OCI-M1 (cell line): ENCODE measurements at regions not wholly inside any gene's neighbourhood (a gene's known extent, or its start where the extent isn't known, plus 50 kb on each side); places are given as distances from the start of the nearest gene placed in this dataset.
"Not testable (repeated sequence)": the region's sequence is repeated elsewhere in the genome, so short reads cannot be mapped to it uniquely, and the experiment has no call there.

Experiments used
- DNase-seq: peaks from one replicate; lab custom pipeline; 2025; lab: John Stamatoyannopoulos, UW

- no peak for DNase-seq
Measured at GRCh38 chr1:232416026-232416568, 213.8 kb downstream of the SIPA1L2 start.

DNA sequence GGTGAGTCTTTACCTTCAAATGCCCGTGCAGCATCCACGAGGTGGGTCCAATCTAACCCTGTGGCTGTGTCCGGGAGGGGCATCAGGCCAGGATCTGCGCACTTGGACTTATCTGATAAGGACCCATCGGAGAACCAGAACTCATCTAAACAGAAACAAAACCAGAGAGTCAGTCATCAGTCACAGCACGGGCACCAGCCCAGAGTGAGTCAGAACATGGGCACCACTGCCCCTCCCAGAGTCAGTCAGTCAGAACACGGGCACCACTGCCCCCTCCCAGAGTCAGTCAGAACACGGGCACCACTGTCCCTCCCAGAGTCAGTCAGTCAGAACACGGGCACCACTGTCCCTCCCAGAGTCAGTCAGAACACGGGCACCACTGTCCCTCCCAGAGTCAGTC lies 214.5 kb downstream of the SIPA1L2 start:
- DNase-seq: not testable (repeated sequence)

- no peak for DNase-seq
Measured at GRCh38 chr1:232414100-232414499, 215.8 kb downstream of the SIPA1L2 start.

DNA sequence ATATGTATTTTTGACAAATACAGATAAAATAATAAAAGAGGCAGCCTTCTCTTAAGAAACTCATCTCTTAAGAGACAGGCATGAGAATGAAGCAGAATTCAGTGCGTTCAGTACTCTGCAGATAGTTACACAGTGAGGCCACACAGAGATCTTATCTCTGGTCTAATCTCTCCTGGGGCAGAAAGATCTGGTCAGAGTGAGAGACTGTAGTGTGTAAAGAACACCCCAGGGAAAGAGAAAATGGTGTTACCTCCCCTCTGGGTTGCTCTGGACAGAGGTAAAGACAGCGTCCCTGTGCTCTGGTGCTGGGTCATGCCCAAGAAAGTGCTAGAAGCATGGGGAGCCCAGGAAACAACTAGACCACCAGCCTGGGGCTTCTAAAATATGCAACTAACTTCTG lies 216.3 kb downstream of the SIPA1L2 start:
- DNase-seq: no peak

GRCh38 chr1:232409584-232409983 lies 220.3 kb downstream of the SIPA1L2 start:
- DNase-seq: no peak

DNA sequence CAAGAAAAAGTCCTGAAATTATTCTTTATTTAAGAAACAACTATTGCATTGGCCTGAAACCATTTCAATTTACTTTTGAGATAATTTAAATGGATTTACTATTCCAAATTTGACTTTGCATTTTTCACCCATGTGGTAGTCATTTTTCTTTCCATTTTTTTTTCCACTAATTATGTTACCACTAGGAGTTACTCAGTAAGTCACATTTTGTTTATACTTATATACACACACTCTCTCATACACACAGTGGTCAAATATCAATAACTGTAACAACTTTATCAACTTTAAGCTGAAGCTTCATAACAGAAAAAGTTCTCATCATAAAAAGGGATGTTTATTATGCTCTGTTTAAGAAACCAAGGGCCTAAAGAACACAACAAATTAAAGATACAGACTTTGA lies 222.8 kb downstream of the SIPA1L2 start:
- DNase-seq: no peak

GRCh38 chr1:232405781-232406180 lies 224.2 kb downstream of the SIPA1L2 start:
- DNase-seq: no peak

DNA sequence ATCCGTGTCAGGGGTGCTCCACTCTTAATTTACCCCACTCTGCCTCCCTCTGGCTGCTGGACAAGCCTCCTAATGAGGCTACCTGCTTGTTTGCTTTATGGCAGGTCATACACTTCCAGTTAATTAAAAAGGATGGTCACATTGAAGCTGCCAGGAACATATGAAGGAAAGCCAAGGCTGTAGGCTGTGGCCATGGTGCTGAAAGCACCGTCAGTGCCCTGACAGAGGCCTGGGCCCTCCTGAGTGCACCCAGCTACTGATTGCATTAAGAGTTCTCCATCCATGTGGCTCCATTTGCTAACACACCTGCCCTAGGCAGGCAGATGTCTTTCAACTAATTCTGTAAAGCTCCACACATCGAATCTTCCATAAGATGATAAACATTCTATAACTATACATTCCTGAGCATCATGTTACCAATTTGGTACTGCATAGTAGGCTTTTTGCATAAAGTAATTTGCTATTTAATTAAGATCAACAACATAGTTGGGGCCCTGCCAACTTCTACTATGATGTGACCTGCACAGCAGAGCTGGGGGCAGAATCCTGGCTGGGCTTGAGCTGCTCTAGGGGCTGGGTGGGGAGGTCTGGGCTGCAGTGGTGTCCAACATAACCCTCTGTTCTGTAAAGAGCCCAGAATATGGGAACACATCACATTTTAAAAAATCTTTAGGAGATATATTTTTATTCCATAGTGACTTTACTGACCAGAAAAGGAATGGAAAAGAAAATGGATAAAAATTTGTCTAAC lies 224.8 kb downstream of the SIPA1L2 start:
- no peak for DNase-seq

DNA sequence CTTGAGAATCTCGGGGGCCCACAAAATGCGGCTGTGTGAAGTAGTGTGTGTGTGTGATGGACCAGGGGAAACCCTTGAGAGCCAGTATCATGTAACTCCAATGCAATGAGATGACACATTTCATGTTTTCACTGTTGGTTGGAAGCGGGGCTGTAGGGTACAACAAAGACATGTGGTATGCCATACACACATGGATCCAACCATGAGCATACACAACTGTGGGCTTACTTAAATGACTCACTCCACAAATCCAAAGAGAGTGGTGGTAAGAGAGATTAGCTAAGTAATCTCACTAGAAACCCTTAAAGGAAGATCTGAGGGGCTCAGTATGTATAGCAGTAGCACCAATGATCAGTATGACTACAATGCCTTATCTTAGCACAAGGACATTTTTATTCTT lies 225.7 kb downstream of the SIPA1L2 start:
- no peak for DNase-seq

- DNase-seq: no peak
Measured at GRCh38 chr1:232403017-232403714, 226.8 kb downstream of the SIPA1L2 start.

DNA sequence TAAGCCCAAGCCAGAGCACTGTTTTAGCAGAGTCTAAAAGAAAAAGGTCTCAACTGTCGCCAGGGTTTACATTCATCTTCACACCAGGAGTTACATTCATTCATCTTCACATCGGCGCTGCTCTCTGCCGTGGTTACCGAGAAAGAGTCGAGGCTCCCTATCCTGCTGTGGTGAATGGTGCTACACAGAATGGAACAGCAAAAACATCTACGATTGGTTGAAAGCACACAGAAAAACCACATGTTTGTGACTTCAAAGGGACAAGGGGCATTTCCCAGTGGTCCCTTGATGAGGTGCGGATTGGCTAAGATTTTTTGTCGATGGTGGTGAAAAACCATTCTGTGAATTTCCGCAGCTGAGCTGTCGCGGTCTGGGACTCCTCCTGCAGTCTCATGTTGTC lies 231.1 kb downstream of the SIPA1L2 start:
- DNase-seq: no peak

- DNase-seq: no peak
Measured at GRCh38 chr1:232393444-232394146, 236.3 kb downstream of the SIPA1L2 start.

DNA sequence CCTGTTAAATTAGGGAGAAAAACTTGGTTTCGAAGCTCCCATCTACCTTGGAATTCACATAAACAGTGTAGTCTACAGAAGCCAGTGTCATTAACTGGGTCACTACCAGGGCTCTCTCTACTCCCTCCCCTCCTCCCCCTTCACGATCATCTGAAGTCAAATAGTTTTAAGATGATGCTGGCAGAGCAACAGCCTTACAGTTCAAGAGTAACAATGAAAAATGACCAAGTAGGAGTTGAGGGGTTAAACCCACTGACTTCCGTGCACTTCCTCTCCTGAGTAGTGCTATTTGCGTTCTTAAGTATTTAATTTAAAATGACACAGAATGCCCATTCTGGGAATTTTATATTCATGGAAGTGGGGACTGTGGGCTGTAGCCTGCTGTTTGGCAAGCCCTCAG lies 236.9 kb downstream of the SIPA1L2 start:
- no peak for DNase-seq

DNA sequence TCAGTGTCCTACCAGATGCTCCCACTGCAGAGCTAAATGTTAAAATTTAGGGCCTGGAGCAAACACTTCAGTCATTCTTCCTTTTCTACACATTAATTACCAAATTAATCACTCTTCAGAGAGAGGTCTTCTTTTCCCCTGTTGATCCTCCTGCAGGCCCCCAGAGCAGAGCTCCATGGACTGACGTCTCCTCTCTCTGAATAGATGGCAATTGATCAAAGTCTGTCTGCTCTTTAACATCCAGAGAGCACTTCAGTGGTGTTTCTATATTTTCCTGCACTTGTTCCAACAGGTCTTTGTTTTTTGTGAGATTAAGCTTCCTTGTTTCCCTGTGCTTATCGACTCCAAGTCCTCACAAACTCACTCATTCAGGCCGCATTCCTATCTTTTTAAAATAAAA lies 239.3 kb downstream of the SIPA1L2 start:
- no peak for DNase-seq

GRCh38 chr1:232389744-232390143 lies 240.2 kb downstream of the SIPA1L2 start:
- DNase-seq: no peak

DNA sequence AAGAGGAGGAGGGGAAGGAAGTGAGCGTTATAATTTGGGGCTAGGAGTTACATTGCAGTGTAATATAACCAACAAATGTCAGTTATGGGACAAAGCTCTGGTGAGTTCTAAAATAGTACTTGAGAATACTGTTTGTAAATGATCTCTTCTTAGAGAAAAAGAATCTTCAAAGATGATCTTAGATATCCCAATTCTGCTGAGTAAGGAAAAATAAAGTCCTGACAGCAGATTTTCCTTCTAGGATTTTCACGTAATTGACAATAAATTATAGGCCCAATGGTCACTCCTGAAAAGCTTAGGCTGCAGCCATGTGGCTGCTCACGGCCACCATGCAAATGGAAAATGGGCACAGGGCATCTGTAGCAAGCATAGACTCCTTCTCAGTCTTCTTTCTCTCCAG lies 241.6 kb downstream of the SIPA1L2 start:
- DNase-seq: no peak

DNA sequence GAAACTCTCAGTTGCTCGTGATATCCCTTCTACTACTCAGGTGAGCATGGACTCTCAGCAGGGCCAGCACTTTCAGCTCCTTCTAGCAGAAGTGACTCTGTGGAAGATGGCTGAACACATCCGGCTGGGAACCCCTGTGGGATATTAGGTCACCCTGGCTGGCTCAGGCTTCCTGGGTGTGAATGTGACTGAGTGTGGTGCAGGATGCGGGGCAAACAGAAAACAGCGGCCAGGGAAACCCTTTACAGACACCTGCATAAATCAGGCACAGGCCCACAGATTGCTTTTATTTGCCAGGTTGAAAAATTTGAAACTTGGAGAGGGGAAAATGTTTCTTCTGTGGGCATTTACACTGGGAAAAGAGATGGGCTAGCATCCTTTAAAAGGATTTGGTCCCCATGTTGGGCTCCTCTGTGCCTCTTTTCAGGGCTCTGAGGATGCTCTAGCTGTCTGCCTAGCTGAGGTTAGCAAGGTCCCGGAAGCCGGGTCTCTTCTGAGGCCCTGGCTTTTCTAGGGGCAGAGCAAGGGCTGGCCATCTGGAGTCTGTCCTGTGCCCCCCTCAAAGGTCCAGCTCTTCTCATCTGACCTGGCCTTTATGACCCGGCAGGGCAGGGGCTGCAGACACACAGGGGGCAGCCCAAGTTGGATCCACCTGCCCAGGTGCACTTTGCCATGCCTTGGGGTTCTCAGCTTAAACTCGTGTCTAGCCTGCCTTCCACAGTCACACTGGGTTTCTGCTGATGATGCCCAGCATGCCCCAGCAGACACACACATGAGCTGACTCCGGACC lies 243.0 kb downstream of the SIPA1L2 start:
- DNase-seq: no peak

- no peak for DNase-seq
Measured at GRCh38 chr1:232386294-232386693, 243.6 kb downstream of the SIPA1L2 start.

DNA sequence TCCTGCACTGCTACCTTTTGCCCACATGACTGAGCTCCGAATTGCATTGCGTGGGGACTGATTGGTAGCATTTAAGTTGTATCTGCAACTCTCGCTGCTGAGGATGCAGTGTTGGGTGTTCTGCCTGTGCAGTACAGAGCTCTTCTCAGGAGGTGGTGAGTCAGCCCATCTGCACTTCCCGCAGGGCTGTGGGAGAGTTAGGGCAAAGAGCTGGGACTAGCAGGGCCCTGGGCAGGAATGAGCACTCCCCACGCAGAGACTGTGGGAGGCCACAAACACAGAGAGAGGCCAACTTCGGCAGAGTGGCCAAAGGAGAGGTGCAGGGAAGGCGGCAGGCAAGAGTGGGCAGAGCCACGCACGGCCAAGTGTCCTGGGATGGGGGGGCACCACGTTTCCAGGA lies 244.7 kb downstream of the SIPA1L2 start:
- DNase-seq: no peak

- DNase-seq: no peak
Measured at GRCh38 chr1:232384171-232384883, 245.6 kb downstream of the SIPA1L2 start.

- DNase-seq: no peak
Measured at GRCh38 chr1:232383455-232384123, 246.3 kb downstream of the SIPA1L2 start.
